ENCODE measurements at regions not wholly inside any gene's neighbourhood (a gene's known extent, or its start where the extent isn't known, plus 50 kb on each side); places are given as distances from the start of the nearest gene placed in this dataset.

DNA sequence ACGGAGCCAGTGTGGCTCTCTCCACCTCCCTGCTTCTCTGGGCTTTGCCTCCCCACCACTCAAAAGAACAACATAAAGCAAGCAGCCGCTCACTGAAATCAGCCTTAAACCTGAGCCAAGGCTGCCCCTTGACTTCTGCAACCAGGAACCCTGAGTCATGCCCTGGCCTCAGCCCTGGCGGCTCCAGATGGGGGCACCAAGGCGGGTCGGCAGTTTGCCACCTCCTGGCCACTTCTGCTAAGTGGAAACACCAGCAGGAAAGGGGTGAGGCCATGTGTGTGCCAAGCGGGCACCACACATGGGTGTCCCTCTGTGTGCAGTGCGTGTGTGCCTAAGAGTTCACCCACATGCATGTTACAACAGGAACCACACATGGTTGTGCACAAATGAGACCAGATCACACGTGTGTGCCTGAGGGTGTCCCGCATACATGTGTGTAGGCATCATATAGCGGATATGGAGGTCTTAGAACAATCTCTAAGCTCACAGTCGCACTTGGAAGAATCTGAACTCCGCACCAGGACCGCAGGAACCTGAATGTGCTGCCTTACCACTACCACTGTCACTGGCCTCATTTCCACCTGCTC is 221.2 kb downstream of the MN1 start:
- no peak overlapping the region for H3K9ac ChIP-seq (ENCODE audit: extremely low read depth, insufficient read length, low read length)
- no peaks in the 10 kb centered on the region for H3K9me3 Mint-ChIP-seq
- H3K4ac ChIP-seq (ENCODE audit: low read depth, low read length) = no peak overlapping the region
- H3K4me3 Mint-ChIP-seq = no peak overlapping the region
- no peak overlapping the region for H2BK5ac ChIP-seq (ENCODE audit: insufficient read length, low read length)
- H2BK15ac ChIP-seq (ENCODE audit: low read depth, low read length) = no peak overlapping the region
- H3T11ph ChIP-seq (ENCODE audit: low read length) = no peak overlapping the region
- H3K27me3 ChIP-seq (ENCODE audit: insufficient read depth, low read length) = peaks cover 2% of the 10 kb centered on the region; the same call in 1 of the 2 replicates
- no peaks in the 10 kb centered on the region for H4K20me1 ChIP-seq (ENCODE audit: control insufficient read depth, insufficient read depth, insufficient read length)
- no peak for DNase-seq
- H3K56ac ChIP-seq (ENCODE audit: insufficient read length, low read depth, low read length) = no peak overlapping the region
- no peak overlapping the region for H3K23ac ChIP-seq (ENCODE audit: insufficient read length, low read depth, low read length)
- no peaks in the 10 kb centered on the region for H3K36me3 Mint-ChIP-seq (ENCODE audit: insufficient read depth in 1 of 3, low read depth in 3 of 3)
- H4K91ac ChIP-seq (ENCODE audit: insufficient read length, low read depth, low read length) = no peak overlapping the region
- no peak overlapping the region for H2BK20ac ChIP-seq (ENCODE audit: low read depth, low read length, poor library complexity, severe bottlenecking)
- no peak overlapping the region for H2BK12ac ChIP-seq (ENCODE audit: insufficient read length, low read depth, low read length)
- no peaks in the 10 kb centered on the region for H3K23me2 ChIP-seq (ENCODE audit: insufficient read length, low read depth, low read length, poor library complexity, severe bottlenecking)
- H2AK5ac ChIP-seq (ENCODE audit: insufficient read length, low read length) = no peak overlapping the region
- H2AFZ ChIP-seq (ENCODE audit: low read length) = no peak overlapping the region
- H3K27me3 Mint-ChIP-seq (ENCODE audit: low read depth) = peaks cover 53% of the 10 kb centered on the region
- TF ChIP-seq, protein P1, sequence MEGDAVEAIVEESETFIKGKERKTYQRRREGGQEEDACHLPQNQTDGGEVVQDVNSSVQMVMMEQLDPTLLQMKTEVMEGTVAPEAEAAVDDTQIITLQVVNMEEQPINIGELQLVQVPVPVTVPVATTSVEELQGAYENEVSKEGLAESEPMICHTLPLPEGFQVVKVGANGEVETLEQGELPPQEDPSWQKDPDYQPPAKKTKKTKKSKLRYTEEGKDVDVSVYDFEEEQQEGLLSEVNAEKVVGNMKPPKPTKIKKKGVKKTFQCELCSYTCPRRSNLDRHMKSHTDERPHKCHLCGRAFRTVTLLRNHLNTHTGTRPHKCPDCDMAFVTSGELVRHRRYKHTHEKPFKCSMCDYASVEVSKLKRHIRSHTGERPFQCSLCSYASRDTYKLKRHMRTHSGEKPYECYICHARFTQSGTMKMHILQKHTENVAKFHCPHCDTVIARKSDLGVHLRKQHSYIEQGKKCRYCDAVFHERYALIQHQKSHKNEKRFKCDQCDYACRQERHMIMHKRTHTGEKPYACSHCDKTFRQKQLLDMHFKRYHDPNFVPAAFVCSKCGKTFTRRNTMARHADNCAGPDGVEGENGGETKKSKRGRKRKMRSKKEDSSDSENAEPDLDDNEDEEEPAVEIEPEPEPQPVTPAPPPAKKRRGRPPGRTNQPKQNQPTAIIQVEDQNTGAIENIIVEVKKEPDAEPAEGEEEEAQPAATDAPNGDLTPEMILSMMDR (conservative IDR thresholded peaks at IDR 0.05) = no peak
- H3K79me2 ChIP-seq (ENCODE audit: insufficient read depth, low read length) = no peaks in the 10 kb centered on the region
- no peaks in the 10 kb centered on the region for H3K79me1 ChIP-seq (ENCODE audit: insufficient read depth, low read depth, low read length, poor library complexity, severe bottlenecking)
- H3K18ac ChIP-seq (ENCODE audit: insufficient read length, low read depth, low read length) = no peak overlapping the region
- H3K27ac Mint-ChIP-seq = no peak overlapping the region
- H2BK120ac ChIP-seq (ENCODE audit: low read depth, low read length, poor library complexity, severe bottlenecking) = no peak overlapping the region
- no peak overlapping the region for H3K27ac ChIP-seq (ENCODE audit: insufficient read length, low read depth, low read length)
- no peaks in the 10 kb centered on the region for H3K9me3 ChIP-seq (ENCODE audit: control insufficient read depth, low read depth, low read length)
- no peaks in the 10 kb centered on the region for H3K4me1 ChIP-seq (ENCODE audit: insufficient read depth, low read length)
- no CpG with 5 or more reads among the region's 13 CpGs for WGBS (ENCODE audit: extremely low coverage, insufficient read length, low lambda C conversion rate)
- no peak overlapping the region for H3K4me2 ChIP-seq (ENCODE audit: insufficient read depth, insufficient read length, low read length)
- H4K5ac ChIP-seq (ENCODE audit: insufficient read length, low read depth, low read length) = no peak overlapping the region
- no peak overlapping the region for H4K8ac ChIP-seq (replicated peaks; ENCODE audit: insufficient read length, low read depth, low read length)
- peaks cover 4 to 13% of the 10 kb centered on the region in 2 experiments; a peak in 3 of 4 replicates for H3K4me1 Mint-ChIP-seq
- H3K14ac ChIP-seq (ENCODE audit: insufficient read depth, low read length) = no peak overlapping the region
